Loucy (cell line): ENCODE measurements at regions not wholly inside any gene's neighbourhood (a gene's known extent, or its start where the extent isn't known, plus 50 kb on each side); places are given as distances from the start of the nearest gene placed in this dataset.

Experiments used
- EZH2phosphoT487 ChIP-seq: fragments of 200-600 bp; IDR thresholded peaks from 2 replicates; pipeline ENCODE4 v1.6.1; 2018; ENCODE audit warnings: antibody characterized with exemption, mild to moderate bottlenecking, moderate library complexity, borderline replicate concordance
- TF ChIP-seq, protein P1 (sequence below): fragments of 200-600 bp; sonication (generic); conservative IDR thresholded peaks from 2 replicates; pipeline ENCODE4 v1.5.1; 2014; ENCODE audit warnings: mild to moderate bottlenecking, antibody characterized with exemption, low read length

DNA sequence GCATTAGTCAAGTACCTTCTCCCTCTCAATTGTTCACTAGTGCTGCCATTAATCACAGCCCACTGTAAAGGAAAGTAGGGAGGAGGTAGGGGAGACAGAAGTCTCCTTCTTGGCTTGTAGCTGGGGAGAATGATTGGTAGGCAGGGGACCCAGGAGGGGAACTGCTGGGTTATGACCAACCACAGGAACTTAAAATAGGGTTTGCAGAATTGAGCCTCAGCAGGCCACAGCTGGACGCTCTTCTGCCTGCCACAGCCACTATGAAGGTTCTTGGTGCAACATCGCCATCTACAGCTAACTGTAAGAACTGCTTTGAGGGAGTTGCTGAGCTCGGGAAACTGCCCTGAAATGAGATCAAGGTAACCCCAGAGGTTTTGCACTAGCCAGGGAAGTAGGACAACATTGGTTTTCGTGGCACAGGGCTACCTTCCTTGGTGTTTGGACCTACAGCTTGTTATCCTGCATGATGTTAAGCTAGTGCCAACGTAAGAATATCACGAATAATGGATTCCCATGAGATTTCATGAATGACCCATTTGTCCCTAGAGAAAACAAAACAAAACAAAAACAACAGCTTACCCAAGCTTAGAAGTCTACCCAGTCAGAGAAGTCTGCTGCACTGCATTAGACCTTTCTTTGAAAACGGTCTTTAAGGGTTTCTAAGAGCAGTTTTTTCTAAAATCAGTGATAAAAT lies 787.1 kb upstream of the API5 start:
- TF ChIP-seq, protein P1, sequence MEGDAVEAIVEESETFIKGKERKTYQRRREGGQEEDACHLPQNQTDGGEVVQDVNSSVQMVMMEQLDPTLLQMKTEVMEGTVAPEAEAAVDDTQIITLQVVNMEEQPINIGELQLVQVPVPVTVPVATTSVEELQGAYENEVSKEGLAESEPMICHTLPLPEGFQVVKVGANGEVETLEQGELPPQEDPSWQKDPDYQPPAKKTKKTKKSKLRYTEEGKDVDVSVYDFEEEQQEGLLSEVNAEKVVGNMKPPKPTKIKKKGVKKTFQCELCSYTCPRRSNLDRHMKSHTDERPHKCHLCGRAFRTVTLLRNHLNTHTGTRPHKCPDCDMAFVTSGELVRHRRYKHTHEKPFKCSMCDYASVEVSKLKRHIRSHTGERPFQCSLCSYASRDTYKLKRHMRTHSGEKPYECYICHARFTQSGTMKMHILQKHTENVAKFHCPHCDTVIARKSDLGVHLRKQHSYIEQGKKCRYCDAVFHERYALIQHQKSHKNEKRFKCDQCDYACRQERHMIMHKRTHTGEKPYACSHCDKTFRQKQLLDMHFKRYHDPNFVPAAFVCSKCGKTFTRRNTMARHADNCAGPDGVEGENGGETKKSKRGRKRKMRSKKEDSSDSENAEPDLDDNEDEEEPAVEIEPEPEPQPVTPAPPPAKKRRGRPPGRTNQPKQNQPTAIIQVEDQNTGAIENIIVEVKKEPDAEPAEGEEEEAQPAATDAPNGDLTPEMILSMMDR, result peak; percentile 78
- no peak for TF ChIP-seq EZH2phosphoT487
